ENCODE measurements at regions not wholly inside any gene's neighbourhood (a gene's known extent, or its start where the extent isn't known, plus 50 kb on each side); places are given as distances from the start of the nearest gene placed in this dataset.

DNA sequence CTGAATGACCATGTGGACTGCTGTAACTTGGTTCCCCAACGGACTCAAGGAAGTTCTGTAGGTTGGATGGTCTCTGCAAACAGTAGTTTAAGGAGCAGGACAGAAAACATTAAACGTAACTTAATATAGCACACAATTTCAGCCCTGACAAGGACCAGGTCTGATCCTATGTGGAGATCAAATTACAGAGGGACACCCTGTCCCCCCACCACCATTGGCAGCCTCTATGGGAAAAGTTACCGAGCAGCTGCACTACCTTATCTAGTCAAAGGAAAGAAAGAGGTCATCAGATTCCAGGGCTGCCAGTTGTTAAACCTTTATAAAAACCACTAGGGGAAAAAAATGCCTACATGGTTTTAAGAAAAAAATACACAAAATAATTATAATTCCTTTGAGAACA lies 191.5 kb upstream of the RSPO3 start:
- Histone ChIP-seq H3K27ac (ENCODE audit: low read depth, low read length, poor library complexity, severe bottlenecking) (no peak overlapping the region), H3K9me3 (ENCODE audit: low read length) (no peaks in the 10 kb centered on the region), H3K36me3 (ENCODE audit: insufficient read depth, low read length) (no peaks in the 10 kb centered on the region), H3K9me2 (ENCODE audit: low read depth, low read length) (no peaks in the 10 kb centered on the region), H3K79me2 (ENCODE audit: insufficient read depth, low read length) (no peaks in the 10 kb centered on the region), H3K4me2 (ENCODE audit: low read length) (no peak overlapping the region), H2AFZ (ENCODE audit: low read length) (no peak overlapping the region), H3K9ac (ENCODE audit: low read length) (no peak overlapping the region), H3K4me1 (ENCODE audit: insufficient read depth, low read length, severe bottlenecking) (no peaks in the 10 kb centered on the region), H3F3A (ENCODE audit: insufficient read depth, low read length) (no peaks in the 10 kb centered on the region), H4K20me1 (ENCODE audit: insufficient read depth, low read length) (no peaks in the 10 kb centered on the region), H3K27me3 (ENCODE audit: insufficient read depth, low read length) (no peaks in the 10 kb centered on the region), H3K4me3 (ENCODE audit: low read depth, low read length, poor library complexity, severe bottlenecking) (no peak overlapping the region)
- TF ChIP-seq, protein P1, sequence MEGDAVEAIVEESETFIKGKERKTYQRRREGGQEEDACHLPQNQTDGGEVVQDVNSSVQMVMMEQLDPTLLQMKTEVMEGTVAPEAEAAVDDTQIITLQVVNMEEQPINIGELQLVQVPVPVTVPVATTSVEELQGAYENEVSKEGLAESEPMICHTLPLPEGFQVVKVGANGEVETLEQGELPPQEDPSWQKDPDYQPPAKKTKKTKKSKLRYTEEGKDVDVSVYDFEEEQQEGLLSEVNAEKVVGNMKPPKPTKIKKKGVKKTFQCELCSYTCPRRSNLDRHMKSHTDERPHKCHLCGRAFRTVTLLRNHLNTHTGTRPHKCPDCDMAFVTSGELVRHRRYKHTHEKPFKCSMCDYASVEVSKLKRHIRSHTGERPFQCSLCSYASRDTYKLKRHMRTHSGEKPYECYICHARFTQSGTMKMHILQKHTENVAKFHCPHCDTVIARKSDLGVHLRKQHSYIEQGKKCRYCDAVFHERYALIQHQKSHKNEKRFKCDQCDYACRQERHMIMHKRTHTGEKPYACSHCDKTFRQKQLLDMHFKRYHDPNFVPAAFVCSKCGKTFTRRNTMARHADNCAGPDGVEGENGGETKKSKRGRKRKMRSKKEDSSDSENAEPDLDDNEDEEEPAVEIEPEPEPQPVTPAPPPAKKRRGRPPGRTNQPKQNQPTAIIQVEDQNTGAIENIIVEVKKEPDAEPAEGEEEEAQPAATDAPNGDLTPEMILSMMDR (IDR thresholded peaks at IDR 0.05; ENCODE audit: low read length): no peak
- no peak for TF ChIP-seq EZH2 (IDR thresholded peaks at IDR 0.05; ENCODE audit: borderline replicate concordance, low read length)

GRCh38 chr6:126927841-126928240 lies 190.6 kb upstream of the RSPO3 start:
- no peaks in the 10 kb centered on the region for H3K9me2 ChIP-seq (ENCODE audit: low read depth, low read length)
- no peaks in the 10 kb centered on the region for H4K20me1 ChIP-seq (ENCODE audit: insufficient read depth, low read length)
- H3K27ac ChIP-seq (ENCODE audit: low read depth, low read length, poor library complexity, severe bottlenecking): no peak overlapping the region
- no peak overlapping the region for H3K4me3 ChIP-seq (ENCODE audit: low read depth, low read length, poor library complexity, severe bottlenecking)
- no peaks in the 10 kb centered on the region for H3K27me3 ChIP-seq (ENCODE audit: insufficient read depth, low read length)
- TF ChIP-seq, protein P1 (IDR thresholded peaks at IDR 0.05; ENCODE audit: low read length): no peak
- TF ChIP-seq EZH2 (IDR thresholded peaks at IDR 0.05; ENCODE audit: borderline replicate concordance, low read length): no peak
- H3K36me3 ChIP-seq (ENCODE audit: insufficient read depth, low read length): no peaks in the 10 kb centered on the region
- H3K9ac ChIP-seq (ENCODE audit: low read length): no peak overlapping the region
- H3K4me2 ChIP-seq (ENCODE audit: low read length): no peak overlapping the region
- H3F3A ChIP-seq (ENCODE audit: insufficient read depth, low read length): no peaks in the 10 kb centered on the region
- H3K9me3 ChIP-seq (ENCODE audit: low read length): no peaks in the 10 kb centered on the region
- no peaks in the 10 kb centered on the region for H3K79me2 ChIP-seq (ENCODE audit: insufficient read depth, low read length)
- H2AFZ ChIP-seq (ENCODE audit: low read length): no peak overlapping the region
- H3K4me1 ChIP-seq (ENCODE audit: insufficient read depth, low read length, severe bottlenecking): no peaks in the 10 kb centered on the region

DNA sequence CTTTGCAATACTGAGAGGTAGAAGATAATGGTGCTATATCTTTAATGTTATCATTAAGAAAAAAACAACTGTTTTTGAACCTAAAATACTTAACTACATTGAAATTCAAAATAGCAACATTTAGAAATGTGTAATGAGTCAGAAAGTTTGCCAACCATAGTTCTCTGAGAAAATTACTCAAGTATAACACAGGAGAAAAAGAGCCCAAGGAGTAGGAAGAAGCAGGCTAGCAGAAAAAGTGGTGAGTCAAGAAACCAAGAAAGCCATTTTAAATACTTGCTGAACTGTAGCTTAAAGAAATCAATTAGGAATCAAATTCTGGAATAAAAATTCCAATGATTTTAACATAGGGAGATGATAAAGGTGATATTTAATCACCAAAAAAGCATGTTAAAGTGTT lies 181.0 kb upstream of the RSPO3 start:
- no peak overlapping the region for H3K9ac ChIP-seq (ENCODE audit: low read length)
- H3K4me3 ChIP-seq (ENCODE audit: low read depth, low read length, poor library complexity, severe bottlenecking): no peak overlapping the region
- H3K27ac ChIP-seq (ENCODE audit: low read depth, low read length, poor library complexity, severe bottlenecking): no peak overlapping the region
- no peaks in the 10 kb centered on the region for H3K9me3 ChIP-seq (ENCODE audit: low read length)
- H2AFZ ChIP-seq (ENCODE audit: low read length): no peak overlapping the region
- no peaks in the 10 kb centered on the region for H4K20me1 ChIP-seq (ENCODE audit: insufficient read depth, low read length)
- H3K9me2 ChIP-seq (ENCODE audit: low read depth, low read length): no peaks in the 10 kb centered on the region
- H3F3A ChIP-seq (ENCODE audit: insufficient read depth, low read length): no peaks in the 10 kb centered on the region
- H3K4me2 ChIP-seq (ENCODE audit: low read length): no peak overlapping the region
- H3K79me2 ChIP-seq (ENCODE audit: insufficient read depth, low read length): no peaks in the 10 kb centered on the region
- H3K27me3 ChIP-seq (ENCODE audit: insufficient read depth, low read length): no peaks in the 10 kb centered on the region
- TF ChIP-seq, protein P1 (IDR thresholded peaks at IDR 0.05; ENCODE audit: low read length): no peak
- no peaks in the 10 kb centered on the region for H3K4me1 ChIP-seq (ENCODE audit: insufficient read depth, low read length, severe bottlenecking)
- H3K36me3 ChIP-seq (ENCODE audit: insufficient read depth, low read length): no peaks in the 10 kb centered on the region

All from OCI-LY1 (cell line).